SU-DHL-6 (cell line): ENCODE measurements at regions not wholly inside any gene's neighbourhood (a gene's known extent, or its start where the extent isn't known, plus 50 kb on each side); places are given as distances from the start of the nearest gene placed in this dataset.

Experiments
- EZH2phosphoT487 ChIP-seq: fragments of 200-600 bp; sonication (generic), shearing (Covaris generic); conservative IDR thresholded peaks from 2 replicates; pipeline ENCODE4 v1.6.1; 2018; ENCODE audit warnings: mild to moderate bottlenecking, antibody characterized with exemption, low read length, moderate library complexity, mixed read lengths
- TF ChIP-seq, protein P1 (sequence below): fragments of 200-600 bp; sonication (generic); IDR thresholded peaks from one replicate; pipeline ENCODE4 v1.5.1; 2017; ENCODE audit warnings: antibody characterized with exemption, mild to moderate bottlenecking, low read length, moderate library complexity; ENCODE audit not compliant: insufficient read depth, poor library complexity, severe bottlenecking

GRCh38 chr6:112851146-112851545 lies 504.0 kb downstream of the RFPL4B start:
- TF ChIP-seq, protein P1, sequence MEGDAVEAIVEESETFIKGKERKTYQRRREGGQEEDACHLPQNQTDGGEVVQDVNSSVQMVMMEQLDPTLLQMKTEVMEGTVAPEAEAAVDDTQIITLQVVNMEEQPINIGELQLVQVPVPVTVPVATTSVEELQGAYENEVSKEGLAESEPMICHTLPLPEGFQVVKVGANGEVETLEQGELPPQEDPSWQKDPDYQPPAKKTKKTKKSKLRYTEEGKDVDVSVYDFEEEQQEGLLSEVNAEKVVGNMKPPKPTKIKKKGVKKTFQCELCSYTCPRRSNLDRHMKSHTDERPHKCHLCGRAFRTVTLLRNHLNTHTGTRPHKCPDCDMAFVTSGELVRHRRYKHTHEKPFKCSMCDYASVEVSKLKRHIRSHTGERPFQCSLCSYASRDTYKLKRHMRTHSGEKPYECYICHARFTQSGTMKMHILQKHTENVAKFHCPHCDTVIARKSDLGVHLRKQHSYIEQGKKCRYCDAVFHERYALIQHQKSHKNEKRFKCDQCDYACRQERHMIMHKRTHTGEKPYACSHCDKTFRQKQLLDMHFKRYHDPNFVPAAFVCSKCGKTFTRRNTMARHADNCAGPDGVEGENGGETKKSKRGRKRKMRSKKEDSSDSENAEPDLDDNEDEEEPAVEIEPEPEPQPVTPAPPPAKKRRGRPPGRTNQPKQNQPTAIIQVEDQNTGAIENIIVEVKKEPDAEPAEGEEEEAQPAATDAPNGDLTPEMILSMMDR: no peak
- no peak for TF ChIP-seq EZH2phosphoT487
